Neural crest cell (in vitro differentiated cells): ENCODE measurements at regions not wholly inside any gene's neighbourhood (a gene's known extent, or its start where the extent isn't known, plus 50 kb on each side); places are given as distances from the start of the nearest gene placed in this dataset.

ENCODE experiments used
- DNase-seq: peaks from one replicate; pipeline ENCODE4 v3.0.0; 2021; ENCODE audit warnings: low read depth, mixed read lengths, low spot score
- H3K27ac Mint-ChIP-seq: one replicate; pipeline ENCODE4 v1.8.0; 2021; ENCODE audit warnings: mild to moderate bottlenecking, mixed read lengths; ENCODE audit not compliant: unreplicated experiment
- H3K27me3 Mint-ChIP-seq: 2 replicates; pipeline ENCODE4 v1.8.0; 2021; ENCODE audit warnings: low read depth, mild to moderate bottlenecking, mixed read lengths
- H3K36me3 Mint-ChIP-seq: 2 replicates; pipeline ENCODE4 v1.8.0; 2021; ENCODE audit warnings: low read depth, mild to moderate bottlenecking, mixed read lengths
- H3K4me1 Mint-ChIP-seq: 2 replicates; pipeline ENCODE4 v1.8.0; 2021; ENCODE audit warnings: mixed read lengths
- H3K4me3 Mint-ChIP-seq: one replicate; pipeline ENCODE4 v1.8.0; 2021; ENCODE audit warnings: mild to moderate bottlenecking, mixed read lengths
- H3K9me3 Mint-ChIP-seq: 2 replicates; pipeline ENCODE4 v1.8.0; 2021; ENCODE audit warnings: mixed read lengths
- CTCF ChIP-seq: fragments of 200-600 bp; sonication (generic); conservative IDR thresholded peaks from 2 replicates; pipeline ENCODE4 v1.5.0; 2021; ENCODE audit warnings: antibody characterized with exemption, mild to moderate bottlenecking

- no peak for DNase-seq
- H3K4me3 Mint-ChIP-seq, result no peak overlapping the region
- no peaks in the 10 kb centered on the region for H3K27me3 Mint-ChIP-seq
- no peak for TF ChIP-seq CTCF
- no peaks in the 10 kb centered on the region for H3K9me3 Mint-ChIP-seq
- no peaks in the 10 kb centered on the region for H3K36me3 Mint-ChIP-seq
- no peak overlapping the region for H3K27ac Mint-ChIP-seq
- H3K4me1 Mint-ChIP-seq, result no peaks in the 10 kb centered on the region
These were observed 559.6 kb upstream of the DIPK2B start for GRCh38 chrX:45760187-45760742.

GRCh38 chrX:45758738-45759397, 558.2 kb upstream of the DIPK2B start:
- Mint-ChIP-seq H3K27me3 (no peaks in the 10 kb centered on the region), H3K4me3 (no peak overlapping the region), H3K27ac (no peak overlapping the region), H3K36me3 (no peaks in the 10 kb centered on the region), H3K4me1 (no peaks in the 10 kb centered on the region), H3K9me3 (no peaks in the 10 kb centered on the region)
- DNase-seq, result no peak
- no peak for TF ChIP-seq CTCF

- Mint-ChIP-seq H3K9me3 (no peaks in the 10 kb centered on the region), H3K27ac (no peak overlapping the region), H3K4me3 (no peak overlapping the region), H3K27me3 (no peaks in the 10 kb centered on the region), H3K4me1 (no peaks in the 10 kb centered on the region), H3K36me3 (no peaks in the 10 kb centered on the region)
- no peak for TF ChIP-seq CTCF
- DNase-seq, result no peak
These were observed 557.6 kb upstream of the DIPK2B start for GRCh38 chrX:45758319-45758718.

- no peak for DNase-seq
- H3K4me1 Mint-ChIP-seq, result no peaks in the 10 kb centered on the region
- H3K4me3 Mint-ChIP-seq, result no peak overlapping the region
- no peaks in the 10 kb centered on the region for H3K36me3 Mint-ChIP-seq
- H3K27ac Mint-ChIP-seq, result no peak overlapping the region
- no peaks in the 10 kb centered on the region for H3K27me3 Mint-ChIP-seq
- no peak for TF ChIP-seq CTCF
- H3K9me3 Mint-ChIP-seq, result no peaks in the 10 kb centered on the region
These were observed 556.6 kb upstream of the DIPK2B start for GRCh38 chrX:45757272-45757671.

- TF ChIP-seq CTCF, result no peak
- H3K4me3 Mint-ChIP-seq, result no peak overlapping the region
- H3K36me3 Mint-ChIP-seq, result no peaks in the 10 kb centered on the region
- H3K27me3 Mint-ChIP-seq, result no peaks in the 10 kb centered on the region
- peaks cover 3% of the 10 kb centered on the region for H3K4me1 Mint-ChIP-seq
- no peak for DNase-seq
- H3K27ac Mint-ChIP-seq, result no peak overlapping the region
- H3K9me3 Mint-ChIP-seq, result no peaks in the 10 kb centered on the region
These were observed 555.9 kb upstream of the DIPK2B start for GRCh38 chrX:45756557-45756956.
